ENCODE measurements at regions not wholly inside any gene's neighbourhood (a gene's known extent, or its start where the extent isn't known, plus 50 kb on each side); places are given as distances from the start of the nearest gene placed in this dataset.
A peak's percentile ranks its signal among the peaks of the same experiment; 100 is the strongest.

- no peak for DNase-seq
Observed at GRCh38 chr2:189268763-189269162, 89.2 kb upstream of the COL5A2 start.

- DNase-seq: no peak
Observed at GRCh38 chr2:189273734-189274133, 94.2 kb upstream of the COL5A2 start.

GRCh38 chr2:189274361-189274760, 94.8 kb upstream of the COL5A2 start:
- DNase-seq: no peak

GRCh38 chr2:189276277-189276676, 96.7 kb upstream of the COL5A2 start:
- no peak for DNase-seq

- DNase-seq: no peak
Observed at GRCh38 chr2:189281201-189281600, 101.6 kb upstream of the COL5A2 start.

- no peak for DNase-seq
Observed at GRCh38 chr2:189285349-189285748, 105.8 kb upstream of the COL5A2 start.

GRCh38 chr2:189285962-189286645, 106.5 kb upstream of the COL5A2 start:
- no peak for DNase-seq

- DNase-seq: no peak
Observed at GRCh38 chr2:189287363-189287762, 107.8 kb upstream of the COL5A2 start.

- DNase-seq: peak; percentile 28
Observed at GRCh38 chr2:189287982-189288521, 108.5 kb upstream of the COL5A2 start.

- DNase-seq: no peak
Observed at GRCh38 chr2:189291460-189291859, 111.9 kb upstream of the COL5A2 start.

- no peak for DNase-seq
Observed at GRCh38 chr2:189293164-189293563, 113.6 kb upstream of the COL5A2 start.

- no peak for DNase-seq
Observed at GRCh38 chr2:189297446-189297845, 117.9 kb upstream of the COL5A2 start.

- no peak for DNase-seq
Observed at GRCh38 chr2:189298038-189298437, 118.5 kb upstream of the COL5A2 start.

GRCh38 chr2:189298481-189298880, 118.9 kb upstream of the COL5A2 start:
- DNase-seq: no peak

GRCh38 chr2:189299974-189300373, 120.4 kb upstream of the COL5A2 start:
- no peak for DNase-seq

GRCh38 chr2:189300916-189301315, 121.4 kb upstream of the COL5A2 start:
- no peak for DNase-seq

GRCh38 chr2:189302274-189302948, 122.8 kb upstream of the COL5A2 start:
- DNase-seq: no peak

GRCh38 chr2:189304360-189304759, 124.8 kb upstream of the COL5A2 start:
- no peak for DNase-seq

- no peak for DNase-seq
Observed at GRCh38 chr2:189305291-189305943, 125.9 kb upstream of the COL5A2 start.

- no peak for DNase-seq
Observed at GRCh38 chr2:189306525-189306924, 127.0 kb upstream of the COL5A2 start.

GRCh38 chr2:189308056-189308790, 128.7 kb upstream of the COL5A2 start:
- no peak for DNase-seq

GRCh38 chr2:189309331-189309730, 129.8 kb upstream of the COL5A2 start:
- DNase-seq: no peak

GRCh38 chr2:189312211-189312610, 129.1 kb upstream of the WDR75 start:
- DNase-seq: no peak
